ENCODE measurements at regions not wholly inside any gene's neighbourhood (a gene's known extent, or its start where the extent isn't known, plus 50 kb on each side); places are given as distances from the start of the nearest gene placed in this dataset.

- H3K4me3 ChIP-seq: no peak overlapping the region
- no peaks in the 10 kb centered on the region for H3K4me1 ChIP-seq (ENCODE audit: insufficient read depth)
- no peak overlapping the region for H3K27ac ChIP-seq (ENCODE audit: low read depth)
- H3K36me3 ChIP-seq (ENCODE audit: insufficient read depth): peaks cover 5% of the 10 kb centered on the region; the same call in 1 of the 2 replicates
- H3K79me2 ChIP-seq (replicated peaks; ENCODE audit: insufficient read depth): no peaks in the 10 kb centered on the region
- no peaks in the 10 kb centered on the region for H3K27me3 ChIP-seq (ENCODE audit: insufficient read depth)
- H2AFZ ChIP-seq: no peak overlapping the region
- Mint-ChIP-seq H3K9me3 (peaks cover 13% of the 10 kb centered on the region), H3K36me3 (ENCODE audit: low read depth) (peaks cover under 1% of the 10 kb centered on the region; the same call in 2 of the 3 replicates), H3K4me1 (no peaks in the 10 kb centered on the region), H3K4me3 (no peak overlapping the region), H3K27me3 (ENCODE audit: insufficient read depth, low read depth, poor library complexity) (peaks cover 4% of the 10 kb centered on the region), H3K27ac (no peak overlapping the region)
- no peak overlapping the region for H3K4me2 ChIP-seq
- H4K20me1 ChIP-seq (replicated peaks; ENCODE audit: insufficient read depth): no peaks in the 10 kb centered on the region
- no peak for DNase-seq (ENCODE audit: low spot score)
- no peak for ATAC-seq
- peaks cover 35% of the 10 kb centered on the region for H3K9me2 ChIP-seq (ENCODE audit: insufficient read depth)
- TF ChIP-seq ZNF462 (CRISPR knock-in tag; IDR thresholded peaks at IDR 0.05) (no peak), ETS1 (IDR thresholded peaks at IDR 0.05) (no peak), EZH2phosphoT487 (IDR thresholded peaks at IDR 0.05; ENCODE audit: unreplicated experiment) (no peak), ZNF331 (CRISPR knock-in tag; IDR thresholded peaks at IDR 0.05; ENCODE audit: low read depth) (no peak), ZNF114 (CRISPR knock-in tag; IDR thresholded peaks at IDR 0.05) (no peak), REST (IDR thresholded peaks at IDR 0.05; ENCODE audit: unreplicated experiment) (no peak), POLR2AphosphoS5 (IDR thresholded peaks at IDR 0.05; ENCODE audit: low read depth) (no peak)
- H3F3A ChIP-seq (replicated peaks; ENCODE audit: low read depth): no peaks in the 10 kb centered on the region
Measured at GRCh38 chr13:88154001-88154400, 482.8 kb downstream of the SLITRK5 start.

Measured in GM23338 (cell line).